Renal cortical epithelial cell (primary cell): ENCODE measurements at regions not wholly inside any gene's neighbourhood (a gene's known extent, or its start where the extent isn't known, plus 50 kb on each side); places are given as distances from the start of the nearest gene placed in this dataset.

Experiments
- DNase-seq: peaks from one replicate; pipeline ENCODE4 v3.0.0-alpha.2; 2011; ENCODE audit warnings: low read depth

GRCh38 chr1:208513799-208514198, 269.6 kb upstream of the PLXNA2 start:
- DNase-seq, result peak; percentile 27

GRCh38 chr1:208515129-208515528, 270.9 kb upstream of the PLXNA2 start:
- no peak for DNase-seq

GRCh38 chr1:208516780-208517179, 272.6 kb upstream of the PLXNA2 start:
- DNase-seq, result no peak

- DNase-seq, result no peak
Measured at GRCh38 chr1:208520438-208521099, 276.4 kb upstream of the PLXNA2 start.

- no peak for DNase-seq
Measured at GRCh38 chr1:208521534-208521933, 277.4 kb upstream of the PLXNA2 start.

GRCh38 chr1:208523007-208523406, 278.8 kb upstream of the PLXNA2 start:
- DNase-seq, result no peak

- DNase-seq, result peak; percentile 73
Measured at GRCh38 chr1:208524376-208524775, 280.2 kb upstream of the PLXNA2 start.

- DNase-seq, result no peak
Measured at GRCh38 chr1:208524925-208525324, 280.7 kb upstream of the PLXNA2 start.

- DNase-seq, result peak; percentile 72
Measured at GRCh38 chr1:208525417-208525816, 281.2 kb upstream of the PLXNA2 start.

GRCh38 chr1:208526613-208527125, 282.5 kb upstream of the PLXNA2 start:
- DNase-seq, result no peak

GRCh38 chr1:208527156-208527555, 283.0 kb upstream of the PLXNA2 start:
- no peak for DNase-seq

- DNase-seq, result no peak
Measured at GRCh38 chr1:208528578-208529240, 284.5 kb upstream of the PLXNA2 start.

GRCh38 chr1:208531003-208531750, 287.0 kb upstream of the PLXNA2 start:
- DNase-seq, result no peak

- no peak for DNase-seq
Measured at GRCh38 chr1:208533746-208534598, 289.8 kb upstream of the PLXNA2 start.

GRCh38 chr1:208534599-208534897, 290.4 kb upstream of the PLXNA2 start:
- no peak for DNase-seq

GRCh38 chr1:208534979-208535378, 290.8 kb upstream of the PLXNA2 start:
- DNase-seq, result no peak

- DNase-seq, result no peak
Measured at GRCh38 chr1:208535511-208535910, 291.3 kb upstream of the PLXNA2 start.

- DNase-seq, result peak; percentile 45
Measured at GRCh38 chr1:208536212-208536611, 292.0 kb upstream of the PLXNA2 start.

GRCh38 chr1:208537198-208537597, 293.0 kb upstream of the PLXNA2 start:
- no peak for DNase-seq

GRCh38 chr1:208538078-208538477, 293.9 kb upstream of the PLXNA2 start:
- no peak for DNase-seq

GRCh38 chr1:208538587-208538986, 294.4 kb upstream of the PLXNA2 start:
- no peak for DNase-seq

- no peak for DNase-seq
Measured at GRCh38 chr1:208540724-208541123, 296.5 kb upstream of the PLXNA2 start.
